HG03108 (cell line): ENCODE measurements at regions not wholly inside any gene's neighbourhood (a gene's known extent, or its start where the extent isn't known, plus 50 kb on each side); places are given as distances from the start of the nearest gene placed in this dataset.
A peak's percentile ranks its signal among the peaks of the same experiment; 100 is the strongest.
"Not testable (repeated sequence)": the region's sequence is repeated elsewhere in the genome, so short reads cannot be mapped to it uniquely, and the experiment has no call there.

Experiments
- ATAC-seq: cut with Tn5 transposase; IDR thresholded peaks from one replicate; pipeline ENCODE4 v1.9.1; 2021; ENCODE audit warnings: moderate library complexity; ENCODE audit not compliant: unreplicated experiment

GRCh38 chr9:62874213-62874612, 1684.4 kb downstream of the SPATA31A7 start:
- ATAC-seq = not testable (repeated sequence)

GRCh38 chr9:62874745-62875599, 1685.1 kb downstream of the SPATA31A7 start:
- ATAC-seq = not testable (repeated sequence)

- not testable (repeated sequence) for ATAC-seq
Observed at GRCh38 chr9:62877552-62877951, 1687.7 kb downstream of the SPATA31A7 start.

- ATAC-seq = not testable (repeated sequence)
Observed at GRCh38 chr9:62877987-62878386, 1688.2 kb downstream of the SPATA31A7 start.

GRCh38 chr9:62880453-62880852, 1690.6 kb downstream of the SPATA31A7 start:
- not testable (repeated sequence) for ATAC-seq

GRCh38 chr9:62880971-62881370, 1691.1 kb downstream of the SPATA31A7 start:
- ATAC-seq = not testable (repeated sequence)

GRCh38 chr9:62881811-62882210, 1692.0 kb downstream of the SPATA31A7 start:
- ATAC-seq = not testable (repeated sequence)

- ATAC-seq = not testable (repeated sequence)
Observed at GRCh38 chr9:62882717-62883116, 1692.9 kb downstream of the SPATA31A7 start.

GRCh38 chr9:62896692-62897091, 1706.9 kb downstream of the SPATA31A7 start:
- ATAC-seq = not testable (repeated sequence)

GRCh38 chr9:62897411-62898225, 1707.8 kb downstream of the SPATA31A7 start:
- not testable (repeated sequence) for ATAC-seq

- not testable (repeated sequence) for ATAC-seq
Observed at GRCh38 chr9:62899666-62900065, 1709.8 kb downstream of the SPATA31A7 start.

GRCh38 chr9:62904061-62904460, 1714.2 kb downstream of the SPATA31A7 start:
- ATAC-seq = not testable (repeated sequence)

GRCh38 chr9:62905722-62906121, 1715.9 kb downstream of the SPATA31A7 start:
- ATAC-seq = not testable (repeated sequence)

GRCh38 chr9:62907866-62908265, 1718.0 kb downstream of the SPATA31A7 start:
- not testable (repeated sequence) for ATAC-seq

- ATAC-seq = not testable (repeated sequence)
Observed at GRCh38 chr9:62908271-62908670, 1718.4 kb downstream of the SPATA31A7 start.

- ATAC-seq = not testable (repeated sequence)
Observed at GRCh38 chr9:62909447-62909846, 1719.6 kb downstream of the SPATA31A7 start.

GRCh38 chr9:62912278-62912677, 1722.4 kb downstream of the SPATA31A7 start:
- ATAC-seq = not testable (repeated sequence)

GRCh38 chr9:62915168-62915567, 1725.3 kb downstream of the SPATA31A7 start:
- not testable (repeated sequence) for ATAC-seq

GRCh38 chr9:62915661-62916060, 1725.8 kb downstream of the SPATA31A7 start:
- ATAC-seq = peak; percentile 100

- not testable (repeated sequence) for ATAC-seq
Observed at GRCh38 chr9:62918648-62919385, 1729.0 kb downstream of the SPATA31A7 start.

GRCh38 chr9:62931484-62931883, 1741.6 kb downstream of the SPATA31A7 start:
- ATAC-seq = not testable (repeated sequence)
